GM18951 (cell line): ENCODE measurements at regions not wholly inside any gene's neighbourhood (a gene's known extent, or its start where the extent isn't known, plus 50 kb on each side); places are given as distances from the start of the nearest gene placed in this dataset.
"Not testable (repeated sequence)": the region's sequence is repeated elsewhere in the genome, so short reads cannot be mapped to it uniquely, and the experiment has no call there.

Experiments used
- in situ Hi-C: fragments of 300-500 bp; cut with MboI; formaldehyde crosslinking; loops from one replicate; pipeline ENCODE4 v1.12.0; 2022; ENCODE audit warnings: low sequenced_read_pairs, mixed read lengths, inconsistent platforms; ENCODE audit not compliant: unreplicated experiment

DNA sequence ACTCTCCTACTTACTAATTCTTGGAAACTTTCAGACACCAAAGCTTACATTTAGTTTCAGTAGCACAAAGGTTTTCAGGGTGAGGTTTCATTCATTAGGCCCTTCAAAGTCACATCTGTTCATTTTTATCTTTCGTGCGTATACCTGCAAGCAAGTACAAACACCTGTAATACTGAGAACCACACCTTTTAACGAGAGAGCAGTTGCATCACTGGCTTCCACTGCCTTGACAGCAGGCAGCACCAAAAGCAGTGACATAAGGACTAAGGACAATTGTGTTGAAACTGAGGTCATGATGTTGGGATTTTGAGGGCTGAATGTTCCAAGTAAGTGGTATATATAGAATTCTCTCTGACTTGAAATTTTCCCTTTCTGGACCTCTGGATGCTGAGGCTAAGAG, 61.1 kb downstream of the GOLGA6L25 start:
- in situ Hi-C loops: loop anchor here (25.0 kb wide), 1 partner anchor 327 kb away; no protein-coding TSS in a partner anchor

DNA sequence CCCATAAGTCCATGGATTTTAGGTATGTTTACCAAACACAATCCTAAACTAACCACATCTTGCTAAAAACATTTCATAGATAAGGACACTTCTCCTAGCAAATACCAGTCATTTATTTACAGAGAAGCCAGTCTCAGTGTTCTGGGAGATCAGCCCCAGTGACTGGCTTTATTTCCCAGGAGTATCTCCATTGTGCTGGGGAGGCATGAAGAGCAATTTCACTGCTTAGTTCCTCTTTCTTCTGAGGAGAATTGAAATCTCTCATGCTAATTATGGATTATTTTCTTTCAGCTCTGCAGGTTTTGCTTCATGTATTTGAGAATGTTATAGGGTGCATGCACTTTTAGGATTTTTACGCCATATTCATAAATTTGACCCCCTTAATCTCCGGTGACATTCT, 68.3 kb downstream of the GOLGA6L25 start:
- in situ Hi-C loops: loop anchor here (25.0 kb wide), 1 partner anchor 334 kb away; no protein-coding TSS in a partner anchor

DNA sequence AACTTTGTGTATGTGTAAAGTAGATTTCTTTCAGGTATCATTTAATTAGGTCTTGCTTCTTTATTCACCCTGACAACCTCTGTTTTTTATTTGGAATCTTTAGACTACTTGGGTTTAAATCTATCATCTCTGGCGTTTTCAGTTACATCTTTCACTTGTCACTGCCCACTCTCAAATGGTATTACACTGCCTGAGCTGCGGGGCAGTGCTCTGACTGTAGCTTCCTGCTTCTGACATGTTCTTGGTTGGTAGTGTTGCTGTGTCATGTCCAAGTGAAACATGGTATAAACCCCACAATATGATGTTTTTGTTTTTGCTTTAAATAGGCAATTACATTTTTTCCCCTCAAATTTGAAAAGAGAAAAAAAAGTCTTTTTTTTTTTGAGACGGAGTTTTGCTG, 68.8 kb downstream of the GOLGA6L25 start:
- in situ Hi-C loops: loop anchor here (25.0 kb wide), 1 partner anchor 335 kb away; no protein-coding TSS in a partner anchor

DNA sequence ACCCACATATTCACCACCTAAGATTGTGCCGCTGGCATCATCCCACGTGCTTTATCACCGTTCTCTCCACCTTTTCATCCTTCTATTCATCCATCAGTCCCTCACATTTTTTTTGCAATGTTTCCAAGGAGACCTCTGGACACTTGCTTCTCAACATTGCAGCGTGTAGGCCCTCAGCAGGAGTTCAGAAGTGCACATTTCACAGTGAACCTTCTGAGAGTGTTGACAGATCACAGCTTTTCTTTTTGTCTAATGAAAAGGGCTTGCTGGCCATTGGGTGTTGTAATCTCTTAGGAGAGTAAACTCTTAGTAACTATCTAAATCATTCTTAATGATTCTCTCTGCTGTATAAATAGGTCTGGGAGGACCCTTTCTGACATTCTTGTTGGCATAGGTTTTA, 71.0 kb downstream of the GOLGA6L25 start:
- in situ Hi-C loops: loop anchor here (25.0 kb wide), 1 partner anchor 337 kb away; no protein-coding TSS in a partner anchor

DNA sequence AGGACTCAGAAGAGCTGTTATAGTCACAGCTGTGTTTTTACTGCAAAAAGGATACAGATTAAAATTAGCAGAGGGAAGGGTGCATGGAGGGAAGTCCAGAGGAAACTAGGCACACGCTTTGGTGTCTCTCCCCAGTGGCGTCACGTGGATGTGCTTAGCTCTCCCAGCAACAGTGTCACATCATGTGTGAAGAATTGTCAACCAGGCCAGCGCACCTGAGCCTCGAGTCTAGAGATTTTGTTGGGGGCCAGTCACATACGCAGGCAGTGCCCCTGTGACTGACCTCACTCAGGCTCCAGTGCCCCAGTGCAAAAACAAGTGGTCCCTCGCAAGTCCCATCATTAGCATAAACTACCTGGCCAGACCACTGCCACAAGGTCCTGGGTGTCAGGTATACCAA, 73.2 kb downstream of the GOLGA8M start:
- in situ Hi-C loops: not testable (repeated sequence)
